ENCODE measurements at regions not wholly inside any gene's neighbourhood (a gene's known extent, or its start where the extent isn't known, plus 50 kb on each side); places are given as distances from the start of the nearest gene placed in this dataset.

GRCh38 chr1:213327017-213327667 is 276.1 kb downstream of the RPS6KC1 start:
- no peak for TF ChIP-seq EZH2phosphoT487 (IDR thresholded peaks at IDR 0.05; ENCODE audit: low read depth, severe bottlenecking, unreplicated experiment)
- TF ChIP-seq EZH2 (IDR thresholded peaks at IDR 0.05; ENCODE audit: borderline replicate concordance): no peak
- TF ChIP-seq, protein P1, sequence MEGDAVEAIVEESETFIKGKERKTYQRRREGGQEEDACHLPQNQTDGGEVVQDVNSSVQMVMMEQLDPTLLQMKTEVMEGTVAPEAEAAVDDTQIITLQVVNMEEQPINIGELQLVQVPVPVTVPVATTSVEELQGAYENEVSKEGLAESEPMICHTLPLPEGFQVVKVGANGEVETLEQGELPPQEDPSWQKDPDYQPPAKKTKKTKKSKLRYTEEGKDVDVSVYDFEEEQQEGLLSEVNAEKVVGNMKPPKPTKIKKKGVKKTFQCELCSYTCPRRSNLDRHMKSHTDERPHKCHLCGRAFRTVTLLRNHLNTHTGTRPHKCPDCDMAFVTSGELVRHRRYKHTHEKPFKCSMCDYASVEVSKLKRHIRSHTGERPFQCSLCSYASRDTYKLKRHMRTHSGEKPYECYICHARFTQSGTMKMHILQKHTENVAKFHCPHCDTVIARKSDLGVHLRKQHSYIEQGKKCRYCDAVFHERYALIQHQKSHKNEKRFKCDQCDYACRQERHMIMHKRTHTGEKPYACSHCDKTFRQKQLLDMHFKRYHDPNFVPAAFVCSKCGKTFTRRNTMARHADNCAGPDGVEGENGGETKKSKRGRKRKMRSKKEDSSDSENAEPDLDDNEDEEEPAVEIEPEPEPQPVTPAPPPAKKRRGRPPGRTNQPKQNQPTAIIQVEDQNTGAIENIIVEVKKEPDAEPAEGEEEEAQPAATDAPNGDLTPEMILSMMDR (IDR thresholded peaks at IDR 0.05; ENCODE audit: poor library complexity): no peak

DNA sequence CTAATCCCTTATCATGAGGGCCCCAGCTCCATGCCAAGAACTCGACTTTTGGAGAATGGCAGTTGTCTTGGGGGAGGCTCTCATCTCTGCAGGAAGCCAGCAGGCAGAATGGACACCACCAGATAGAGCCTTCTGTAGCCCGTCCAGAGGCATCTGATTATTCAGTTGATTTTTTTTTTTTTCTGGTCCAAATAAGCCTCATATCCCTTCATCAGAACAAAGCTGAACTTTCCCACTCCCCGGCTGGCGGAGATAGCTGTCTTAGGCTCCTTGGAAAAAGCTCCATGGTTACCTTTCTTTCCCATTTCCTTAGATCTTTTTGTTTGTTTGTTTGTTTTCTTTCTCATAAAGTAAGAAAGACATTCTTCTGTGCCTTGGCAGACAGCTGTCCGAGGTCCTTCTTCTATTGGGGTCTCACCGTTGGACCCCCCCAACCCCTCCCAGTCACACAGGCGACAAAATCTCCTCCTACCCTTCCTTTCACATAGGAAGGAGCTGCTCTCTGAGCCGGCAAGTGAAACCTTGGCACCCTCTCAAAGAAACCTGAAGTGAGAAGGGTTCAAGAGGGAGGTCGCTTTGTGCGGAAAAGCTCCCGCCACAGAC is 278.5 kb downstream of the RPS6KC1 start:
- no peak overlapping the region for H3K4me3 ChIP-seq
- no peaks in the 10 kb centered on the region for H3K27me3 ChIP-seq
- H3K9me2 ChIP-seq (replicated peaks; ENCODE audit: insufficient read depth): no peaks in the 10 kb centered on the region
- H3K36me3 ChIP-seq (replicated peaks; ENCODE audit: insufficient read depth, low read depth): no peaks in the 10 kb centered on the region
- H3K9me3 ChIP-seq (ENCODE audit: low read depth): no peaks in the 10 kb centered on the region
- no peak overlapping the region for H3K27ac ChIP-seq
- H3K4me2 ChIP-seq: no peak overlapping the region
- no peak overlapping the region for H2AFZ ChIP-seq
- WGBS (ENCODE audit: low lambda C conversion rate, missing lambda C conversion rate): 88% methylated on average over 11 of the region's 11 CpGs
- peaks cover 6% of the 10 kb centered on the region for H3K4me1 ChIP-seq (ENCODE audit: insufficient read depth)
- H3K79me2 ChIP-seq: no peaks in the 10 kb centered on the region
- DNase-seq (ENCODE audit: low spot score): no peak
- H4K20me1 ChIP-seq (ENCODE audit: insufficient read depth, poor library complexity, severe bottlenecking): no peaks in the 10 kb centered on the region
- TF ChIP-seq EZH2phosphoT487 (IDR thresholded peaks at IDR 0.05; ENCODE audit: low read depth, severe bottlenecking, unreplicated experiment) (no peak), EZH2 (IDR thresholded peaks at IDR 0.05; ENCODE audit: borderline replicate concordance) (no peak)
- TF ChIP-seq, protein P1 (IDR thresholded peaks at IDR 0.05; ENCODE audit: poor library complexity): no peak

More at GRCh38 chr1:213327017-213327667, 276.1 kb downstream of the RPS6KC1 start:
- WGBS (ENCODE audit: low lambda C conversion rate, missing lambda C conversion rate): 68% methylated on average over 5 of the region's 5 CpGs
- no peaks in the 10 kb centered on the region for H3K79me2 ChIP-seq
- no peaks in the 10 kb centered on the region for H4K20me1 ChIP-seq (ENCODE audit: insufficient read depth, poor library complexity, severe bottlenecking)
- no peaks in the 10 kb centered on the region for H3K27me3 ChIP-seq
- no peak overlapping the region for H3K4me2 ChIP-seq
- H3K9me2 ChIP-seq (replicated peaks; ENCODE audit: insufficient read depth): no peaks in the 10 kb centered on the region
- peaks cover 6% of the 10 kb centered on the region for H3K4me1 ChIP-seq (ENCODE audit: insufficient read depth)
- no peaks in the 10 kb centered on the region for H3K9me3 ChIP-seq (ENCODE audit: low read depth)
- H2AFZ ChIP-seq: no peak overlapping the region
- no peak overlapping the region for H3K4me3 ChIP-seq
- H3K27ac ChIP-seq: no peak overlapping the region
- DNase-seq (ENCODE audit: low spot score): peak; percentile 58
- H3K36me3 ChIP-seq (replicated peaks; ENCODE audit: insufficient read depth, low read depth): no peaks in the 10 kb centered on the region

DNA sequence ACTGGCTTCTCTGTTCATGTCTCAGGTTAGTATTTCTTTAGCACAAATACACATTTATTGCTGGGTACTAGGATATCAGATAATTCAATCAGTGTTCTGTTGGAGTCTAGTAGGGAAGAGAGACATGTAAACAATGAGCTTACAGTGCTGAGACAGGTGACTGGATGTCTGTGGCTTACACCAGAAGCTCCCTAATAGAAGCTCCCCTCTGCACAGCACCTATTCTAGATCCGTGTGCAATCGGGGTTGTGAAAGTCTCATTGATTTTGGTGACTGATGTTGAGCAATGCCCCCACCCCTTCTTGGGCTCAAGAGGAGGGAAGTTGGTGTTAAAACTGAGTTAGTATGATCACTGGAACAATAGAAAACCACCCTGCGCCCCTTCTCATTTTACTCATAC is 279.2 kb downstream of the RPS6KC1 start:
- Histone ChIP-seq H3K4me1 (ENCODE audit: insufficient read depth) (peaks cover 6% of the 10 kb centered on the region), H2AFZ (no peak overlapping the region), H3K79me2 (no peaks in the 10 kb centered on the region), H3K36me3 (replicated peaks; ENCODE audit: insufficient read depth, low read depth) (no peaks in the 10 kb centered on the region), H3K27ac (no peak overlapping the region), H3K27me3 (no peaks in the 10 kb centered on the region), H4K20me1 (ENCODE audit: insufficient read depth, poor library complexity, severe bottlenecking) (no peaks in the 10 kb centered on the region), H3K4me2 (no peak overlapping the region), H3K9me3 (ENCODE audit: low read depth) (no peaks in the 10 kb centered on the region), H3K9me2 (replicated peaks; ENCODE audit: insufficient read depth) (no peaks in the 10 kb centered on the region), H3K4me3 (no peak overlapping the region)
- no peak for DNase-seq (ENCODE audit: low spot score)
- no peak for TF ChIP-seq EZH2phosphoT487 (IDR thresholded peaks at IDR 0.05; ENCODE audit: low read depth, severe bottlenecking, unreplicated experiment)
- TF ChIP-seq, protein P1 (IDR thresholded peaks at IDR 0.05; ENCODE audit: poor library complexity): no peak
- TF ChIP-seq EZH2 (IDR thresholded peaks at IDR 0.05; ENCODE audit: borderline replicate concordance): no peak
- WGBS (ENCODE audit: low lambda C conversion rate, missing lambda C conversion rate): 82% methylated on average over 3 of the region's 3 CpGs

All from hepatocyte (in vitro differentiated cells).